ENCODE measurements at regions not wholly inside any gene's neighbourhood (a gene's known extent, or its start where the extent isn't known, plus 50 kb on each side); places are given as distances from the start of the nearest gene placed in this dataset.

- no peak for DNase-seq (ENCODE audit: extremely low spot score)
- CTCF ChIA-PET, result interaction anchor here (1.5 kb wide), 1 partner anchor 13 kb away, joined by 4 read pairs; no protein-coding TSS in a partner anchor
- POLR2A ChIA-PET, result no interaction called here
- TF ChIP-seq CTCF (IDR thresholded peaks at IDR 0.05; ENCODE audit: control extremely low read depth, extremely low read depth, low read depth, missing control alignments), result no peak
Observed at GRCh38 chr10:125584954-125585353, 98.0 kb downstream of the TEX36 start.

- POLR2A ChIA-PET, result no interaction called here
- DNase-seq (ENCODE audit: extremely low spot score), result no peak
- CTCF ChIA-PET, result no interaction called here
- no peak for TF ChIP-seq CTCF (IDR thresholded peaks at IDR 0.05; ENCODE audit: control extremely low read depth, extremely low read depth, low read depth, missing control alignments)
Observed at GRCh38 chr10:125578658-125579315, 104.2 kb downstream of the TEX36 start.

GRCh38 chr10:125575843-125576242 lies 107.1 kb downstream of the TEX36 start:
- POLR2A ChIA-PET, result no interaction called here
- no peak for TF ChIP-seq CTCF (IDR thresholded peaks at IDR 0.05; ENCODE audit: control extremely low read depth, extremely low read depth, low read depth, missing control alignments)
- DNase-seq (ENCODE audit: extremely low spot score), result no peak
- CTCF ChIA-PET, result no interaction called here

- ChIA-PET CTCF (no interaction called here), POLR2A (interaction anchor here (0.5 kb wide), 1 partner anchor 111 kb away, joined by 8 read pairs; no protein-coding TSS in a partner anchor)
- no peak for TF ChIP-seq CTCF (IDR thresholded peaks at IDR 0.05; ENCODE audit: control extremely low read depth, extremely low read depth, low read depth, missing control alignments)
- no peak for DNase-seq (ENCODE audit: extremely low spot score)
Observed at GRCh38 chr10:125568156-125568555, 114.8 kb downstream of the TEX36 start.

GRCh38 chr10:125567529-125567928 lies 115.4 kb downstream of the TEX36 start:
- ChIA-PET POLR2A (no interaction called here), CTCF (no interaction called here)
- TF ChIP-seq CTCF (IDR thresholded peaks at IDR 0.05; ENCODE audit: control extremely low read depth, extremely low read depth, low read depth, missing control alignments), result no peak
- DNase-seq (ENCODE audit: extremely low spot score), result no peak

- no peak for DNase-seq (ENCODE audit: extremely low spot score)
- POLR2A ChIA-PET, result no interaction called here
- no peak for TF ChIP-seq CTCF (IDR thresholded peaks at IDR 0.05; ENCODE audit: control extremely low read depth, extremely low read depth, low read depth, missing control alignments)
- CTCF ChIA-PET, result no interaction called here
Observed at GRCh38 chr10:125565046-125565445, 117.9 kb downstream of the TEX36 start.

Measured in GM10248 (cell line).